Epithelial cell of proximal tubule (primary cell): ENCODE measurements at regions not wholly inside any gene's neighbourhood (a gene's known extent, or its start where the extent isn't known, plus 50 kb on each side); places are given as distances from the start of the nearest gene placed in this dataset.
A peak's percentile ranks its signal among the peaks of the same experiment; 100 is the strongest.

Experiments used
- DNase-seq: peaks from one replicate; pipeline ENCODE4 v3.0.0-alpha.2; 2011; ENCODE audit warnings: low read depth
- H3K4me3 ChIP-seq: 2 replicates; pipeline ENCODE4 v1.5.1; 2011; ENCODE audit warnings: low read depth, mild to moderate bottlenecking, low read length
- CTCF ChIP-seq: conservative IDR thresholded peaks from 2 replicates; pipeline ENCODE4 v1.5.1; 2012; ENCODE audit warnings: low read depth, mild to moderate bottlenecking, low read length

- no peak overlapping the region for H3K4me3 ChIP-seq
- no peak for TF ChIP-seq CTCF
- no peak for DNase-seq
Measured at GRCh38 chr2:226656367-226656766, 143.3 kb downstream of the IRS1 start.

DNA sequence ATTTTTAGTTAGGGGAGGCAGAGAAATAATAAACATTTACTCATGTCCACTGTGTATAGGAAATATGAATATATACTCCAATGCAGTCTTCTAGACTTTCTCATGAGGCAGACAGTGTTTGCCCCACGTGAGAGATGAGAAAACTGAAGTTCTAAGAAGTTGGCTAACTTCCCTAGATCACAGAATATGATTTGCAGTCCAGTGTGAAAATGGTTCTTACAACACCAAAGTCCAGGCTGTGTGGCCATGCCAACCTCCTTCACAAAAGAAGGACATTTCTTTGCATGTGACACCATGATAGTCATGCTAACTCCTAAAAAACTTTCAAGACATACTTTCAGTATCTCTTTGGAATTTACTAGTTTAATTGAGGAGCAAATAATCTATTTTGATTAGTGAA lies 143.7 kb downstream of the IRS1 start:
- DNase-seq, result no peak
- no peak overlapping the region for H3K4me3 ChIP-seq
- TF ChIP-seq CTCF, result no peak

DNA sequence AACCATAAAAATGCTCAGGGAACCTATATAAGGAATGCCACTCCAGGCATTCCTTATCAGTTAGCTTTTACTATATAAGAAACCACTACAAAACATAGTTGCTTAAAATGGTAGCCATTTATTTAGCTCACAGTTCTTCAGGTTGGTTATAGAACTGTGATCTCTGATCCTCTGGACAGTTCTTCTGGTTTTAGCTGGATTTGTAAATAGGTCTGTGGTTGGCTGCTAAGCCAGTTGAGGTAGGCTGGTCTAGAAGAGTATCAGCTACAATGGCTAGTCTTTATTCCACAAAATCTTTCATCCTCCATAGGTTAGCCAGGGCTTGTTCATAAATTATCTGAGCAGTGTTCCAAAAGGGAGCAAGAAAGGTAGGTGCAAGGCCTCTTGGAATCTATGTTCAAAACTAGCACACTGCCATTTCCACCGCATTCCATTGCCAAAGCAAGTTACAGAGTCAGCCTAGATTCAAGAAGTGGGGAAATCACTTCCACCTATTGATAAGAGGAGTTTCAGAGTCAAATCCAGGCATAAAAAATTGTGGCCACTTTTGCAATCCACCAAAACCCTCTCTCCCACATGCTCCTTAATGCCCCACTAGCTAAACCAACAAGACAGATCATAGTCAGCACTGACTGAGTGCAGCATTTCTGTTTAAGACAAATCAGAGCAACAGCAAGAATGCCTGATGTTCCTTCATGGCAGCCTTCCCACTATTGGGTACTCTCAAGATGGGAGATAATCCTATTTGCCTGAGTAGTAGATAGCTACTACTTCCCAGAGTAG lies 146.4 kb downstream of the IRS1 start:
- H3K4me3 ChIP-seq, result no peak overlapping the region
- DNase-seq, result no peak
- TF ChIP-seq CTCF, result no peak

- TF ChIP-seq CTCF, result no peak
- DNase-seq, result peak; percentile 92
- H3K4me3 ChIP-seq, result peak overlapping the region; percentile 18
Measured at GRCh38 chr2:226652369-226652768, 147.3 kb downstream of the IRS1 start.

- H3K4me3 ChIP-seq, result no peak overlapping the region
- no peak for TF ChIP-seq CTCF
- peak; percentile 100 for DNase-seq
Measured at GRCh38 chr2:226649871-226650660, 149.6 kb downstream of the IRS1 start.

DNA sequence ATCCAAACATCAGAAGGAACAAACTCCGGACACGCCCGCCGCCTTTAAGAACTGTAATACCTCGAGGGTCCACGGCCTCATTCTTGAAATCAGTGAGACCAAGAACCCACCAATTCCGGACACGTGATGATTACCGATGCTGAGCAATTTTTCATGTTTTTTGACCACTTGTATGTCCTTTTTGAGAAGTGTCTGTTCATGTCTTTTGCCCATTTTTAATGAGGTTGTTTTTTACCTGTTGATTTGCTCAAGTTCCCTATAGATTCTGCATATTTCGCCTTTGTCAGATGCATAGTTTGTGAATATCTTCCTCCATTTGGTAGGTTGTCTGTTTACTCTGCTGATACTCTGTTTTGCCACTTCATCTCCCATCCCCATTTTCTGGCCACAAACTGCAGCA lies 150.4 kb downstream of the IRS1 start:
- no peak for TF ChIP-seq CTCF
- DNase-seq, result no peak

More for the DNA sequence above, 150.4 kb downstream of the IRS1 start:
- H3K4me3 ChIP-seq, result no peak overlapping the region
